ENCODE measurements at regions not wholly inside any gene's neighbourhood (a gene's known extent, or its start where the extent isn't known, plus 50 kb on each side); places are given as distances from the start of the nearest gene placed in this dataset.

DNA sequence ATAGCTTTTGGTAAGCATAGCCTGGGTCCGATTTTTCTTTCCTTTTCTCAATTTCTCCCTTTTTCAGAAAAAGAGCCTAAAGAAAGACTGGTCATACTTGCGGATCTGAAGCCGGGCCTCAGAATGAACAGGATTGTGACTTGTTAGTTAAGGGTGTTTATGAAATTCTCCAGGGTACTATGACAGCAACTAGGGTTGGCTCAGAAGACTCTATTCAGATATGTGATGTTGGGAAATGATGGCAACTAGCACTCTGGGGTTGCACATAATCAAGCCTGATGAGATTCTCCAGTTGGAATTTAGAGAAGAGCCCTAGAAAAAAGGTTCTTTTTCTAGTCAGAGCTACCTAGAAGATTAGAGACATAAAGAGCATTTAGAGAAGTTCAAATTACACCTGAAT, 352.4 kb upstream of the POM121L12 start:
- no peak for TF ChIP-seq EZH2phosphoT487 (IDR thresholded peaks at IDR 0.05; ENCODE audit: borderline replicate concordance, low read length)
- TF ChIP-seq, protein P1, sequence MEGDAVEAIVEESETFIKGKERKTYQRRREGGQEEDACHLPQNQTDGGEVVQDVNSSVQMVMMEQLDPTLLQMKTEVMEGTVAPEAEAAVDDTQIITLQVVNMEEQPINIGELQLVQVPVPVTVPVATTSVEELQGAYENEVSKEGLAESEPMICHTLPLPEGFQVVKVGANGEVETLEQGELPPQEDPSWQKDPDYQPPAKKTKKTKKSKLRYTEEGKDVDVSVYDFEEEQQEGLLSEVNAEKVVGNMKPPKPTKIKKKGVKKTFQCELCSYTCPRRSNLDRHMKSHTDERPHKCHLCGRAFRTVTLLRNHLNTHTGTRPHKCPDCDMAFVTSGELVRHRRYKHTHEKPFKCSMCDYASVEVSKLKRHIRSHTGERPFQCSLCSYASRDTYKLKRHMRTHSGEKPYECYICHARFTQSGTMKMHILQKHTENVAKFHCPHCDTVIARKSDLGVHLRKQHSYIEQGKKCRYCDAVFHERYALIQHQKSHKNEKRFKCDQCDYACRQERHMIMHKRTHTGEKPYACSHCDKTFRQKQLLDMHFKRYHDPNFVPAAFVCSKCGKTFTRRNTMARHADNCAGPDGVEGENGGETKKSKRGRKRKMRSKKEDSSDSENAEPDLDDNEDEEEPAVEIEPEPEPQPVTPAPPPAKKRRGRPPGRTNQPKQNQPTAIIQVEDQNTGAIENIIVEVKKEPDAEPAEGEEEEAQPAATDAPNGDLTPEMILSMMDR (IDR thresholded peaks at IDR 0.05; ENCODE audit: low read depth, low read length, poor library complexity, severe bottlenecking), result no peak

All from DOHH2 (cell line).